HG02870 (cell line): ENCODE measurements at regions not wholly inside any gene's neighbourhood (a gene's known extent, or its start where the extent isn't known, plus 50 kb on each side); places are given as distances from the start of the nearest gene placed in this dataset.
"Not testable (repeated sequence)": the region's sequence is repeated elsewhere in the genome, so short reads cannot be mapped to it uniquely, and the experiment has no call there.

Source experiments
- ATAC-seq: cut with Tn5 transposase; IDR thresholded peaks from one replicate; pipeline ENCODE4 v1.9.1; 2021; ENCODE audit warnings: mild to moderate bottlenecking, moderate library complexity; ENCODE audit not compliant: unreplicated experiment

DNA sequence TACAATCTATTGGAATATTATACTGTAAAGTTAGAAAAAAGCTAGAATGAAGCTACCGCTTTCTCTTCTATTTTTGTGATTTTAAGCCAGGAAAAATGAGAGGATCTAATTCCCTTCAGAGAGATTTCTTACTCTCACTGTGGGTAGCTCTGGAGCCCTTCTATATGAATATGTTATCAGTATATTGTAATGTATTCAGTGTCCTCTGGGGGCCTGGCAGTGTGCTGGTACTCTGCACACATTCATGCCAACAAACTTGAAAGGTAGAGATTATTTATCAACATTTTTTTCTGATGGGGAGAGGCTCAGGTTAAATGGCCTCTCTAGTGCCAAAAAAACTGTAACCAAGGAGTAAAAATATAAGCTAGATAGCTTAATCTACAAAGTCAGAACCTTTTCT lies 292.8 kb downstream of the TTC6 start:
- no peak for ATAC-seq

DNA sequence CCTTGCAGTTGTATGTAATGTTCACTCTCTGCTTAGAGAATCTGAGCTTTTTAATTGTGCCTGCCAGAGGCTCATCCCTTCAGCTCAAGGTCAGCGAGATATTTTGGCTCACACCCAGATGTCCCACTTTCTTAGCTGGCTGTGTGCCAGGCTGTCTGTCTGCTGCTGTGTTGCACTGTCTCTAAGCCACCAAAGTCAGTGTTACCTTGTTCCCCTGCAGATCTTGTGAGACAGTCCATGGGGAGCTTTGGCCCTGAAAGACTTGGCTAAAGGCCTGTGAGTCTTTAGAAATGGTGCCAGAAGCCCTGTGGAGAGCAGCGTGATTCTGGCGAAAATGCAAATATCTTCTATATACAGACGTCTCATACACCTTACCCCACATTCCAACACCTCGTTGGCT lies 293.7 kb downstream of the TTC6 start:
- ATAC-seq, result no peak

DNA sequence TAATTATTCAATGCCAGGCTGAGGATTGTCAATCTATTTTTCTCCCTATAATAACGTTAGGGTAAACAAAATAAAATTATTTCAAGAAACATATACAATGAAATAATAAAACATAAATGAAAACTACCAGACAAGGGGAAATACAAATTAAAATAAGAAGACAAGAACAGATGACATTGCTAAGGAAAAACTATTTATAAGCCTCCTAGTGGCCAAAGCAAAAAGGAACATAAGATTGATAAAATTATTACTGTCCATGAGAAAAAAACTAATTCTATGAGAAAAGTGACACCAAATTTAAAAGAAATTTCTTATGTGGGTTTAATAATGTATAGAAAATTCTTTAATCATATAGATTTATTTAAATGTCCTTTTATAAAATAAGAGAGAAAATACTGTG lies 294.7 kb downstream of the TTC6 start:
- no peak for ATAC-seq

DNA sequence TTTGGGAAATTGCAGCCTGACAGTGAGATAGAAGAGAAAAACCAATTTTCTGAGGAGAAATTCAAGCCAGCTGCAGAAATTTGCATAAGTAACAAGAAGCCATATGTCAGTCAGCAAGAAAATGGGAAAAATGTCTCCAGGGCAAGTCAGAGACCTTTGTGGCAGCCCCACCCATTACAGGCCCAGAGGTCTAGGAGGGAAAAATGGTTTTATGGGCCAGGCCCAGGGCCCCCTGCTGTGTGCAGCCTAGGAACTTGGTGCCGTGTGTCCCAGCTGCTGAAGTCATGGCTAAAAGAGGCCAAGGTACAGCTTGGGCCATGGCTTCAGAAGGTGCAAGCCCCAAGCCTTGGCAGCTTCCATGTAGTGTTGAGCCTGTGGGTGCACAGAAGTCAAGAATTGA lies 296.1 kb downstream of the TTC6 start:
- ATAC-seq, result not testable (repeated sequence)

DNA sequence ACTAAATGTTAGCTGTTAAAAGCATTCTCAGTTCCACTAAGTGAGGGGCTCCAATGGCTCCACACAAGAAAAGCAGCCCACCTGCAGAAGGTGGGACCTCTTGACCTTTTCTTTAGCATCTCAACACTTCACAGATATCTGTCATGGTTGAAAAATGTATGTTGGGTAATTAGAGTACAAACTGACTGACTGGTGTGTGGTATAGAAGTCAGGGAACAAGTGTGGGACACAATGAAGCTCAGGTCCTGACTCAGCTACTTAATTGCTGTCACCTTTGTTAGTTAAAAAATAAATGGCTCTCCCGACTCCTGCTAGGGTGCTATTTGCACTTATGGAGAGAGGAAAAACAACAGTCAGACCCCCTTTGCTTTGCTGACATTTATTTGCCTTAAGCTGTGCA lies 299.0 kb downstream of the TTC6 start:
- no peak for ATAC-seq

DNA sequence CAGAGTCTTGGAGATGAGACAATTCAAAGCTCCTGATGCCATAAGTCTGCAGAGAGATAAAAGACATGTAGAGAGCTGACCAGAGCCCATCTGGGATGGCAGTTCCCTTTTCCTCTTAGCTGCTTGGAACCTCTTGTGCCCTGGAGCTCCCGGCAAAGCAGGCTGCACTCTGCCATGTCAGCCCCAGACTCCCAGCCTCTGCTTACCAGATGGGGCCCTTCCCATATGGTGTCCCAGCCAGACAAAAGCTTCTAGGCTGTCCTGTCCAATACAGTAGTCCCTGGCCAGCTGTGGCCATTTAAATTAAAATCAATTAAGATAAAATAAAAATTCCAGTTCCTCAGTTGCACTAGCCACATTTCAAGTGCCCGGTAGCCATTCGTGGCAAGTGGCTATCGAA lies 303.9 kb downstream of the TTC6 start:
- ATAC-seq, result no peak

DNA sequence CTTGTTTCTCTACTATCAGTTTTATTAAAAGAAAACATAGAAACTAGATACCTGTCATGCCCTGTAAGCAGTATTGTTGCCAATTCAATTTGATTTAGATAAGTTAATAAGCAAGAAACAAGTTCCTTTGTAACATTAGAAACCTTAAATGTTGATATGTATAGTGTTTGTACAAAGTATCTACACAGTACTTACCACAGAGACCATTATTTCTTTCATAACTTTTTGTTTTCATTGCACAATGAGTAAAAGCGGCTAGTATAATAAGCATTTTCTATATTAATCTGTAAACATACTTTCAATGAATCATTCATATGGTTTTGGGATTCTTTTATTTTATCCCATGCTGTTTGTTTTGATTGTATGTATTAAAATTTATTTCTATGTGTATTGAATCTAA lies 305.1 kb downstream of the TTC6 start:
- ATAC-seq, result no peak

DNA sequence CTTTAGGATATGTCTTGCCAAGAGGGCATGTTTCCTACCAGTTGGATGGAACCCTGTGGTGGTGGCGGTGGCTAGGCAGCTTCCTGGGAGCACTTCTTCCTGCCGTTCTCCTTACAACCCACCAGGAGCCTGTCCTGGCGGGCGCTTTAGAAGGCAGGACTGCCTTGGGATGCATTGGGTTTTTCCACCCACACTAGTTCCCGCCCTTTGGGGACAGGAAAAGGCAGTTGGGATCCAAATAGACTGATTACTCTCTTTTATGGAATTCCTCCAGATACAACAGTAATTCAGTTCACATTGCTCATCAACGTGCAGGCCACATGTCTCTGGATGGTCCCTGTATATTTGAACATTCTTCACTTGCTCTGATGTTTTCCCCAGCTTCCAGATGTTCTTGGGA lies 305.7 kb upstream of the SSTR1 start:
- no peak for ATAC-seq

DNA sequence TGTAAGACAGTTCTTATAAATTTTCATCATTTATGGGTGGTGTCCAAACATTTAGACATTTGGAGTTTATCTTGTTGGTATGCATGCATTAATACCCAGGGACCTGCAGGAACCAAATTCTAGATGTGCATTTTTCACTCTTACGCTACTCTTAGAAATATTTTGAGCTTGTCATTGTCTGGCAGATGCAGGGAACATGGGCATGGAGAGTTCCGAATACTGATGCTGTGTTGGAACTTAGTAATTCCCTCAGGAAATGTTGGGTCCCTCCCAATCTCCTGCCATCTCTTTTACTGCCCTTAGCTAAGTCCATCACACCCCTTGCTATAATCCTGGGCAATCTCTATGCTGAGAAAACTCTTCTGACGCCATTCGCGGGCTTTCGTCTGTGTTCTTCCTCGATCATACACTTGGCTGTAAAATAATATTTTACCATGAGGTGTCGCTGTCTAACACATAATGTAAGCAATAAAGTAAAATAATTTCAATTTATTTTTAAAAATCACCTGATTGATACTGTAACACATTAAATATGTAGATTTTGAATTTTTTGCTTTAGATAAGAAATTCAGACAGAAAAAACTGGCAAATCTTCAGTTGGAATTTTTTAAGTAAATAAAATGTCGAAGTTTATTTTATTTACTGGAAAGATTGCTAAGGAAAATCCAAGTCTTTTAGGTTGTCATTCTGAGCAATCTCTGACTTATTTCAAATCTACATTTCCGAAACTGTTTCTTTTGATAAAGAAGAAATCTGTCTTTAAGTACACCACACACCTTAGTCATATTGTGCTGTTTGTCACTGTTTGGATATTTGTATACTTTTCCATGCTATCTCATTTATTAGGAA lies 304.1 kb upstream of the SSTR1 start:
- no peak for ATAC-seq

DNA sequence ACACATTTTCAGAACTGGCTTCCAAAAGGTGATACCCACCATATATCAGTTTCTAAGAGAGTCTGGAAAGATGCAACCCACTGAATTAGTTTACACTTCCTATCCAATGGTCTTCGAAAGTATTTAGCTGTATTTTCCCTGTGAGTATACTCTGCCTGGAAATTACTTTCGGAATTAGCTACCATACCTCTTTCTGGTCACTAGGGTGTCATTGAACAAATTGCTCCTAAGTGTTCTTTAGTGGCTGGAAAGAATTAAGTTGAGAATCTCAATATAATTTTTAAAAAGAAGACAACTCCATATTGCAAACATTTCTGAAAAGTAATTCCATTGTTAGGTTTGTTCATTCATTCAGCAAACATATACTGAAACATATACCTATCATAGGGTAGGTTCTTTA lies 283.1 kb upstream of the SSTR1 start:
- ATAC-seq, result no peak

DNA sequence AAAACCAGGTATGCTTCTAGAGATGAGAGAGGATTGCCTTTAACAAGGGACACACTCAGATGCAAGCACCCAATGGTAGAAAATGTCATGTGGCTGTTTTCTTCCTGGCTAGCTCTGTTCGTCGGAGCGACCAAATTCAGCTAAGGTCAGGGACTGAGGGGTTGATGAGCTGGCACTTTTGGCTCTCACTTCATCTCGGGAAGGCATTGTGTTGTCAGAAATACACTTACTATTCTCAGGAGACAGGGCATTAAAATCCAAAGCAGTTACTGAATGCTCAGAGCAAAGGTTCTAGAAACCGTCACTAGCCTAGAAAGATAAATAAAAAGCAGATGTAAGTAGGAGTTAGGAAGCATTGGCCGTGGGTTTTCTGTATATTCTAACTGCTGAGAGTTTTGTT lies 275.7 kb upstream of the SSTR1 start:
- no peak for ATAC-seq

DNA sequence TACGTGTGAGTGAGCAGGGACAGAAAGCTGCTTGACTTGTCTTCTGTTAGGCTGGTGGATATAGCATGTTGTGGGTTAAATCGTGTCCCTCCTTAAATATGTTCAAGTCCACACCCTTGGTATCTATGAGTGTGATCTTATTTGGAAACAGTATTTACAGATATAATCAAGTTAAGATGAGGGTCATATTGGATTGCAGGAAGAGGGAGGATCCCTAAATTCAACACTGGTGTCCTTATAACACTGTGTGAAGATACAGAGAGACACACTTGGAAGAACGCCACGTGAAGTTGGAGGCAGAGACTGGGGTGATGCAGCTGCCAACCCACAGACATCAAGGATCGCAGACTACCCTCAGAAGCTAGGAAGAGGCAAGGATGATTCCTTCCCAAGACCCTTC lies 275.2 kb upstream of the SSTR1 start:
- no peak for ATAC-seq

DNA sequence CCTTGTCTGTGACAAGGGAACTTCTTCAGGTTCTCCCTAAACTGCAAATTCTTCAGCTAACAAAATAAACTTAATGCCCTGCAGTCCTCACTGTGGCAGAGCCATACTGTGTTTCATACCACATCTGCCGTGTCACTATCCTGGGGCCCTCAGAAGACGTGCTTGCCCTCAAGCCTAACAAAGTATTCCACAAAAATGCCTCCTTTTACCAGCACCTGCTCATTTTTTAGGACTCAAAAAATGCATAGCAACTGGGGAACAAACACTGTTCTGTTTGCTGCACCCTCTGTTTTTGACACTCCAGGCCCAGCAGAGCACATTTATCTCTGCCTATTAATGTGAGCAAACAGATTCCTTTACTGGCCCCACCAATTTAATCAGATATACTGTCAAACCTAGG lies 270.7 kb upstream of the SSTR1 start:
- no peak for ATAC-seq

DNA sequence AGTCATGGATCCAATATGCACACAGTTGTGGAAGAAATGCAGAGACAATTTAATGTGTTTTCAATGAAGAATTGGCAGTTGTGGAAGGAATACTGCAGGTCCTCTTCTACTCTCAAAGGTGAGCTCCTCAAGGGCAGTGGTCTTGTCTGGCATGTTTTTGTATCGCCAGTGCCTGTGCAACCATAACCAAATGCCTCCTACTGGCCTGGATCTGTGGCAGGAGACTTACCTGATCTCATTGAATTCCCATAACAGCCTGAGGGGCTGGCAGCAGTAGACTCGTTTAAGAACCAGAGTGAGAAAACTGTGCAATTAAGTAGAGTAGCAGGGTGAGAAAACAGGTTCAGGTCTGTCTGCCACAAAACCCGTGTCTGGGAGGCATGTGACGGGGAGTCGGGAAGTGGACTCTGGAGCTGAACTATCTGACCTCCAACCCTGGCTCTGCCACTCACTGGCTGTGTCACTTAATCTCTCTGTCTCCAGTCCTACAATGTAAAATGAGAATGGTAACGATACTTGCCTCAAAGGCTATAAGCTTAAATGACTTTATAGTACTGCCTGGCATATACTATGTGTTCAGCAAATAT lies 268.2 kb upstream of the SSTR1 start:
- no peak for ATAC-seq

DNA sequence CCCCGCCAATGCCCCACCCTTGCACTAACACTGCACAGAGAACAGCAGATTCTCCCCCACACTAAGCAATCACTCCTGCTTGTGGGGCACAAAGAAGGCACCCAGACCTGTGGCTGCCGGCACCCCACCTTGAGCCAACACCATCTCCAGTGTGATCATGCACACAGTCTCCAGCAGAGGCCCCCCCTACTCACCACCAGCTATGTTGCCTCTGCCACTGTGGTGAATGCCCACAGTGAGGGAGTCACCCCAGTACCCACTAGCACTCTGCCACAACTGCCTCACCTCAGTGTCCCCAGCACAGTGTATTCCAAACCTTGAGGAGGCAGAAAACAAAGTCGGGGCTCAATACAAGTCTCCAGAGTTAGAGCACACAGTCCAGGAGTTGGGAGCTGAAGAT lies 261.7 kb upstream of the SSTR1 start:
- ATAC-seq, result no peak

DNA sequence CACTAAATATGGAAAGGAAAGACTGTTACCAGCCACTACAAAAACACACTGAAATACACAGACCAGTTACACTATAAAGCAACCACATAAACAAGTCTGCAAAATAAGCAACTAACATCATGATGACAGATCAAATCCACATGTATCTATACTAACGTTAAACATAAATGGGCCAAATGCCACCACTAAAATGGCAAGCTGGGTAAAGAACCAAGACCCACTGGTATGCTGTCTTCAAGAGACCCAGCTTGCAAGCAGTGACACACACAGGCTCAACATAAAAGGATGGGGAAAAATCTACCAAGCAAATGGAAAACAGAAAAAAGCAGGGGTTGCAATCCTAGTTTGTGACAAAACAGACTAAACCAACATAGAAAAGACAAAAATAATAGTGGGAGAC lies 260.9 kb upstream of the SSTR1 start:
- no peak for ATAC-seq

DNA sequence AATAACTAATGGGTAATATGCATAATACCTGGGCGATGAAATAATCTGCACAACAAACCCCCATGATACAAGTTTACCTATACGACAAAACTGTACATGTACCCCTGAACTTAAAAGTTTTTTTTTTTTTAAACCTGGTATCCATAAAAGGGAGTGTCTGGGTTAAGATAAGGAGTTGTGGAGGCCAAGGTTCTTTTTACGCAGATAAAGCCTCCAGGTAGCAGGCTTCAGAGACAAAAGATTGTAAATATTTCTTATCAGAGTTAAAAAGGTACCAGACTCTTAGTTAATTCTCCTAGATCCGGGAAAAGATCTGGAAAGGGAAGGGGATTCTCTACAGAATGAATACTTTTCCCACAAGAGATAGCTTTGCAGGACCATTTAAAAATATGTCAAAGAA lies 259.4 kb upstream of the SSTR1 start:
- no peak for ATAC-seq

DNA sequence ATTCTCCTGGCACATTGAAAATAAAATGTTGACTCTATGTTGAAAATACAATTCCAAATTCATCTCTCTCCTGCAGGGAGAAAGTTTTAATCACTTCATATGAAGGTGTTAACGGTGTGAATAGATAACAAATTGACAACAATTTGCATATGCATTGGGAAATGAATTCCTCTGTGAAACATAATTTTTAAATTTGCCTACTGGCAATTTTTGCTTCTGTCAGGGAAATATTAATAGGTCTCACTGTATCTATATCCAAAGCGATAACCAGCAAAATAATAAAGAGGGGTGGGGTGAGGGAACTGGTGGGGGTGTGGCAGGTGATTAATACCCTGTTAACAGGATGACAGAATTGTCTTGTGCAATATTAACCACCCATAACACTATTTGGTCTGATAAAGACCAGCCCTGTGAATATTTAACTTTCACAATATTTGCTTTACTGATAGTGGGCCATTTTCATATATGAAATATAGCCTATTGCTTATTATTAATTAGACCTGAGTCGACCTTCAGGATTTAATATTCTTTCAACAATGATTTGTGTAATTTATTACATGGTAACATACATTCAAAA lies 239.0 kb upstream of the SSTR1 start:
- no peak for ATAC-seq

DNA sequence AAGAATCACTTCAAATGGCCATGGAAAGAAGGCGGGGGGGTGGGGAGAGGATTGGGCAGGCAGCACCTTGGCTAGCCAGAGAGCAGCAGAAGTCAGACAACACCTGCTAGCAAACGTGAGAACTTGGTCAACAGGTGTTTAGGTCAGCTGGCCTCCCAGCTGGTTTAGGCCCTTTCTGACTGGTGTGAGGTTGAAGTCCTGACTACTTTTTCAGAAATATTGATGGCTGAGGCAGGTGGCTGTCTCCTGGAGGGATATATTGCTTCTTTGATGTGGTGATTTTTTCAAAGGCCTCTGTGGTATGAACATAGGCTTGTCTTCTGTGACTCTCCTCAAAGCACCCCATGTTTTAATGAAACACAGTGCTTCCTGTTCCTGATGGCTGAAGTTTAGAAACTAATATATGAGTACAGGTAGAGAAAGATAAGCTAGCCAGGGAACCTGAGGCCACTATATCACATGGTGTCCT lies 238.2 kb upstream of the SSTR1 start:
- ATAC-seq, result no peak

DNA sequence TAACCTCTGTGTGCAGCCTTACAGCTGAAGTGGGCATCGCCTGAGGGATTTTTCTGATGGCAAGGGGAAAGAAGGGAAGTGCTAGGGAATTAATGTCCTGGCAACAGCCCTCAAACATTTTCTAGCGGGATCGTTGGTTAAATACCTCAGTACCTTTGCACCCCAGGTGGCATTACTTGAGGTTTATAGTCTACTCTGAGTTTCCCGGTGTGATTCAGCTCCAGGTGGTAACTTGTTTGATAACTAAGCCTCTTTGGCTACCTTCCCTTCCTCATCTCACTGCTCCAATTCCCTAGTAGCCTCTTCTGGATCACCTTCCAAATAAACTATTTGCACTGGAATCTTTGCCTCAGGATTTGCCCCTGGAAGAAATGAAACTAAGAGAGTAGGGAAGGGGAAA lies 237.0 kb upstream of the SSTR1 start:
- no peak for ATAC-seq

DNA sequence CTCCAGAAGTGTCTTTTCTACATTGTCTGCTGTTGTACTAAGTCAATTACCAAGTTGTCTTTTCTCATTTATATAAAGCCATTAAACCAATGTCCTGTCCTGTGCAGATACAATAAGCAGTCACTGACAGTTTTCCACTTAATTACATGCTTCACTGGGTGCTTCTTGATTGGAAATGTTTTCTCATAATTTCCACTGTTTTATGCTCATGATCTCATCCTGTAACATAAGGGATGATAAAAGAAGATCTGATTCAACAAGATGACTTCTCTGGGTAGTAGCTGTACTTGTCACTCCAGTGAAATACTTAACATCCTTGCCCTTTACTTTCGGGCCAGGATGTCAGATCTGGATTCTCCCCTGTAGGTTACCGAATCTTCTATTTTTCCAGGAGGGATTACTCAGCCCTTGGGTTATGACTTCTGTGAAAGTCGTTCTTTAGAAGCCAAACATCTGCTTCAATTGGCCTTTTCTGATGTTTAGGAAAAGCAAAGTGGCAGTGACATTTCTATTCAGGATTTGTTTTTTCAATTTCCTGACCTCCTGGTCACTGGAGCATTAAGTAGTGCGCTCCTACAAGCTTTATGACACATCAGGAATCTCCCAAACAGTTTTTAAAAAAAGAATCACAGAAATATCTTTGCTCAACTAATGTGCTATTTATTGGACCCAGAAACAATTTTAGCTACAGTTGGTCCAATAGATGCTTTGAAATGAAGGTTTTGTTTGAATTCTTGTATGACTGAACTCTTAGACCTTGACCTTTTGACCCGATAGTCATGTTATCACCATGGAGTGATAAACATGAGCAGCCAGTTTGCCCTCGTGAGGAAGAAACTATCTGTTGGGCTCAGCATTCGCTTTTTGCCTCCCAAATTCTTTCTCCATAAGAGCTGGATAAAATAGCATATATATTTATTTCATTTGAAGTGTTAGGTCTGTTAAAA lies 234.5 kb upstream of the SSTR1 start:
- no peak for ATAC-seq
